ENCODE measurements at regions not wholly inside any gene's neighbourhood (a gene's known extent, or its start where the extent isn't known, plus 50 kb on each side); places are given as distances from the start of the nearest gene placed in this dataset.

DNA sequence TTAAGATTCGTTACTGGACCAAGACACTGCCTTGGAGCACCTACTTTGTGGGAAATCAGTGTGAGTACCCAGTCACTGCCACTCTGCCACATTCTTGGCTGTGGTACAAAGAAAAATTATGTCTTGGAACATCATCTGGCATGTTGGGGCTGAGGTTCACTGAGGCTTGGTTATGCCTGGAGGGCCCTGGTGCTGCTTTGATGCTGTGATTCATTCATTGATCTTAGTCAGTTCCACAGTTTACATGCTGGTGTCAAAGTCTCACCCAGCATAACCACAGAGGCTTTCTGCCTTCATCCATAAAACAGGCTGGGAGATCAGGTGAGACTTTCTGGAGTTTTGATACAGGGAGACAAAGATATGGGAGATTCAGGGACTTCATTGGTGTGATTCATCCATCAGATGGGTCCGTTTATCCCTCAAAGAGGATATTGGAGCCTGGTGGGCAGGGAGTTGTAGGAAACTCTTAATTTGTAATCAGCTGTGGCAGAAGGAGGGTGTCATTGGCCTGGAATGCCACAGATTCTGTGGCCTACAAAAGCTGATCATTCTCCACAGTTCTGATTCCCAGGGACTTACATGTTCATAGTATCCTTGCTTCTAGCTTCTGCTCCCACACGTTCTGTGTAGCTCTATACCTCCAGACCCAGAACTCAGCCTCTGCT lies 322.5 kb downstream of the PMP22 start (continued):
- TF ChIP-seq, protein P1, sequence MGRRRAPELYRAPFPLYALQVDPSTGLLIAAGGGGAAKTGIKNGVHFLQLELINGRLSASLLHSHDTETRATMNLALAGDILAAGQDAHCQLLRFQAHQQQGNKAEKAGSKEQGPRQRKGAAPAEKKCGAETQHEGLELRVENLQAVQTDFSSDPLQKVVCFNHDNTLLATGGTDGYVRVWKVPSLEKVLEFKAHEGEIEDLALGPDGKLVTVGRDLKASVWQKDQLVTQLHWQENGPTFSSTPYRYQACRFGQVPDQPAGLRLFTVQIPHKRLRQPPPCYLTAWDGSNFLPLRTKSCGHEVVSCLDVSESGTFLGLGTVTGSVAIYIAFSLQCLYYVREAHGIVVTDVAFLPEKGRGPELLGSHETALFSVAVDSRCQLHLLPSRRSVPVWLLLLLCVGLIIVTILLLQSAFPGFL (CRISPR knock-in tag; IDR thresholded peaks at IDR 0.05; ENCODE audit: borderline replicate concordance), result no peak
- TF ChIP-seq JAZF1 (CRISPR knock-in tag; IDR thresholded peaks at IDR 0.05), result no peak
- TF ChIP-seq KAT7 (CRISPR knock-in tag; IDR thresholded peaks at IDR 0.05; ENCODE audit: borderline replicate concordance), result no peak
- TF ChIP-seq, protein P2, sequence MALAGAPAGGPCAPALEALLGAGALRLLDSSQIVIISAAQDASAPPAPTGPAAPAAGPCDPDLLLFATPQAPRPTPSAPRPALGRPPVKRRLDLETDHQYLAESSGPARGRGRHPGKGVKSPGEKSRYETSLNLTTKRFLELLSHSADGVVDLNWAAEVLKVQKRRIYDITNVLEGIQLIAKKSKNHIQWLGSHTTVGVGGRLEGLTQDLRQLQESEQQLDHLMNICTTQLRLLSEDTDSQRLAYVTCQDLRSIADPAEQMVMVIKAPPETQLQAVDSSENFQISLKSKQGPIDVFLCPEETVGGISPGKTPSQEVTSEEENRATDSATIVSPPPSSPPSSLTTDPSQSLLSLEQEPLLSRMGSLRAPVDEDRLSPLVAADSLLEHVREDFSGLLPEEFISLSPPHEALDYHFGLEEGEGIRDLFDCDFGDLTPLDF (CRISPR knock-in tag; IDR thresholded peaks at IDR 0.05), result no peak
- TF ChIP-seq, protein P3, sequence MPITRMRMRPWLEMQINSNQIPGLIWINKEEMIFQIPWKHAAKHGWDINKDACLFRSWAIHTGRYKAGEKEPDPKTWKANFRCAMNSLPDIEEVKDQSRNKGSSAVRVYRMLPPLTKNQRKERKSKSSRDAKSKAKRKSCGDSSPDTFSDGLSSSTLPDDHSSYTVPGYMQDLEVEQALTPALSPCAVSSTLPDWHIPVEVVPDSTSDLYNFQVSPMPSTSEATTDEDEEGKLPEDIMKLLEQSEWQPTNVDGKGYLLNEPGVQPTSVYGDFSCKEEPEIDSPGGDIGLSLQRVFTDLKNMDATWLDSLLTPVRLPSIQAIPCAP (CRISPR knock-in tag; IDR thresholded peaks at IDR 0.05), result no peak
- TF ChIP-seq, protein P4, sequence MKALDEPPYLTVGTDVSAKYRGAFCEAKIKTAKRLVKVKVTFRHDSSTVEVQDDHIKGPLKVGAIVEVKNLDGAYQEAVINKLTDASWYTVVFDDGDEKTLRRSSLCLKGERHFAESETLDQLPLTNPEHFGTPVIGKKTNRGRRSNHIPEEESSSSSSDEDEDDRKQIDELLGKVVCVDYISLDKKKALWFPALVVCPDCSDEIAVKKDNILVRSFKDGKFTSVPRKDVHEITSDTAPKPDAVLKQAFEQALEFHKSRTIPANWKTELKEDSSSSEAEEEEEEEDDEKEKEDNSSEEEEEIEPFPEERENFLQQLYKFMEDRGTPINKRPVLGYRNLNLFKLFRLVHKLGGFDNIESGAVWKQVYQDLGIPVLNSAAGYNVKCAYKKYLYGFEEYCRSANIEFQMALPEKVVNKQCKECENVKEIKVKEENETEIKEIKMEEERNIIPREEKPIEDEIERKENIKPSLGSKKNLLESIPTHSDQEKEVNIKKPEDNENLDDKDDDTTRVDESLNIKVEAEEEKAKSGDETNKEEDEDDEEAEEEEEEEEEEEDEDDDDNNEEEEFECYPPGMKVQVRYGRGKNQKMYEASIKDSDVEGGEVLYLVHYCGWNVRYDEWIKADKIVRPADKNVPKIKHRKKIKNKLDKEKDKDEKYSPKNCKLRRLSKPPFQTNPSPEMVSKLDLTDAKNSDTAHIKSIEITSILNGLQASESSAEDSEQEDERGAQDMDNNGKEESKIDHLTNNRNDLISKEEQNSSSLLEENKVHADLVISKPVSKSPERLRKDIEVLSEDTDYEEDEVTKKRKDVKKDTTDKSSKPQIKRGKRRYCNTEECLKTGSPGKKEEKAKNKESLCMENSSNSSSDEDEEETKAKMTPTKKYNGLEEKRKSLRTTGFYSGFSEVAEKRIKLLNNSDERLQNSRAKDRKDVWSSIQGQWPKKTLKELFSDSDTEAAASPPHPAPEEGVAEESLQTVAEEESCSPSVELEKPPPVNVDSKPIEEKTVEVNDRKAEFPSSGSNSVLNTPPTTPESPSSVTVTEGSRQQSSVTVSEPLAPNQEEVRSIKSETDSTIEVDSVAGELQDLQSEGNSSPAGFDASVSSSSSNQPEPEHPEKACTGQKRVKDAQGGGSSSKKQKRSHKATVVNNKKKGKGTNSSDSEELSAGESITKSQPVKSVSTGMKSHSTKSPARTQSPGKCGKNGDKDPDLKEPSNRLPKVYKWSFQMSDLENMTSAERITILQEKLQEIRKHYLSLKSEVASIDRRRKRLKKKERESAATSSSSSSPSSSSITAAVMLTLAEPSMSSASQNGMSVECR (CRISPR knock-in tag; IDR thresholded peaks at IDR 0.05; ENCODE audit: borderline replicate concordance), result no peak
- no peak for TF ChIP-seq GABPB1 (CRISPR knock-in tag; IDR thresholded peaks at IDR 0.05)
- no peak for TF ChIP-seq FOXP1 (CRISPR knock-in tag; IDR thresholded peaks at IDR 0.05; ENCODE audit: borderline replicate concordance)
- TF ChIP-seq, protein P5, sequence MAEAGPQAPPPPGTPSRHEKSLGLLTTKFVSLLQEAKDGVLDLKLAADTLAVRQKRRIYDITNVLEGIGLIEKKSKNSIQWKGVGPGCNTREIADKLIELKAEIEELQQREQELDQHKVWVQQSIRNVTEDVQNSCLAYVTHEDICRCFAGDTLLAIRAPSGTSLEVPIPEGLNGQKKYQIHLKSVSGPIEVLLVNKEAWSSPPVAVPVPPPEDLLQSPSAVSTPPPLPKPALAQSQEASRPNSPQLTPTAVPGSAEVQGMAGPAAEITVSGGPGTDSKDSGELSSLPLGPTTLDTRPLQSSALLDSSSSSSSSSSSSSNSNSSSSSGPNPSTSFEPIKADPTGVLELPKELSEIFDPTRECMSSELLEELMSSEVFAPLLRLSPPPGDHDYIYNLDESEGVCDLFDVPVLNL (CRISPR knock-in tag; IDR thresholded peaks at IDR 0.05; ENCODE audit: borderline replicate concordance, low read depth), result no peak
- TF ChIP-seq, protein P6, sequence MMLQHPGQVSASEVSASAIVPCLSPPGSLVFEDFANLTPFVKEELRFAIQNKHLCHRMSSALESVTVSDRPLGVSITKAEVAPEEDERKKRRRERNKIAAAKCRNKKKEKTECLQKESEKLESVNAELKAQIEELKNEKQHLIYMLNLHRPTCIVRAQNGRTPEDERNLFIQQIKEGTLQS (CRISPR knock-in tag; conservative IDR thresholded peaks at IDR 0.05), result no peak
- TF ChIP-seq OVOL2 (CRISPR knock-in tag; IDR thresholded peaks at IDR 0.05; ENCODE audit: borderline replicate concordance), result no peak
- no peak for TF ChIP-seq SMAD3 (CRISPR knock-in tag; IDR thresholded peaks at IDR 0.05; ENCODE audit: borderline replicate concordance)

DNA sequence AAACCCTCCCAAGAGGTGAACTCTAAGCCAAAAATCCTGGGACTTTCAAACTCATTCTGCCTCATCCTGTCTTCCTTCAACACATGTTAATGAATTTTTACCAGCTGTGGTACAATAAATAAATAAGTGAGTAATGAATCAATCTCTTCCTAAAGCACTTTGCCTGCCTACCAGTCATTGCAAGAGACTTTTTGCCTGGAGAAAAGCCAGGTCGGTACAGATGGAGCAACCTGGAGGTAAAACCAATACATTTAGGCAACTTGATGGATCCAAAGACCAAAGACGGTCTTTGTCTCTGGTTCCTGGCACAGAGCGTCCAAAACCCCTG lies 324.2 kb downstream of the PMP22 start:
- Mint-ChIP-seq H3K4me1 (0 out of 2 replicates have a peak, but pooled peaks cover 7% of the 10 kb centered on the region), H3K36me3 (no peaks in the 10 kb centered on the region), H3K27ac (no peak overlapping the region), H3K9me3 (peaks cover 4% of the 10 kb centered on the region; the same call in 1 of the 2 replicates), H3K27me3 (ENCODE audit: low read depth) (no peaks in the 10 kb centered on the region), H3K4me3 (no peak overlapping the region)
- POLR2A ChIA-PET, result no interaction called here
- DNase-seq (ENCODE audit: low spot score), result no peak
- CTCF ChIA-PET, result interaction anchor here (1.0 kb wide), 1 partner anchor 215 kb away, joined by 3 read pairs; no protein-coding TSS in a partner anchor
- ATAC-seq, result no peak
- TF ChIP-seq SMAD3 (CRISPR knock-in tag; IDR thresholded peaks at IDR 0.05; ENCODE audit: borderline replicate concordance), result no peak
- no peak for TF ChIP-seq ELF4 (CRISPR knock-in tag; IDR thresholded peaks at IDR 0.05; ENCODE audit: low read depth)
- TF ChIP-seq, protein P7, sequence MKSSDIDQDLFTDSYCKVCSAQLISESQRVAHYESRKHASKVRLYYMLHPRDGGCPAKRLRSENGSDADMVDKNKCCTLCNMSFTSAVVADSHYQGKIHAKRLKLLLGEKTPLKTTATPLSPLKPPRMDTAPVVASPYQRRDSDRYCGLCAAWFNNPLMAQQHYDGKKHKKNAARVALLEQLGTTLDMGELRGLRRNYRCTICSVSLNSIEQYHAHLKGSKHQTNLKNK (CRISPR knock-in tag; IDR thresholded peaks at IDR 0.05), result no peak
- TF ChIP-seq, protein P8, sequence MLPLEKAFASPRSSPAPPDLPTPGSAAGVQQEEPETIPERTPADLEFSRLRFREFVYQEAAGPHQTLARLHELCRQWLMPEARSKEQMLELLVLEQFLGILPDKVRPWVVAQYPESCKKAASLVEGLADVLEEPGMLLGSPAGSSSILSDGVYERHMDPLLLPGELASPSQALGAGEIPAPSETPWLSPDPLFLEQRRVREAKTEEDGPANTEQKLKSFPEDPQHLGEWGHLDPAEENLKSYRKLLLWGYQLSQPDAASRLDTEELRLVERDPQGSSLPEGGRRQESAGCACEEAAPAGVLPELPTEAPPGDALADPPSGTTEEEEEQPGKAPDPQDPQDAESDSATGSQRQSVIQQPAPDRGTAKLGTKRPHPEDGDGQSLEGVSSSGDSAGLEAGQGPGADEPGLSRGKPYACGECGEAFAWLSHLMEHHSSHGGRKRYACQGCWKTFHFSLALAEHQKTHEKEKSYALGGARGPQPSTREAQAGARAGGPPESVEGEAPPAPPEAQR (CRISPR knock-in tag; IDR thresholded peaks at IDR 0.05), result no peak
- TF ChIP-seq ZNF671 (CRISPR knock-in tag; IDR thresholded peaks at IDR 0.05), result no peak
- TF ChIP-seq JAZF1 (CRISPR knock-in tag; IDR thresholded peaks at IDR 0.05), result no peak
- TF ChIP-seq, protein P5 (CRISPR knock-in tag; IDR thresholded peaks at IDR 0.05; ENCODE audit: borderline replicate concordance, low read depth), result no peak
- TF ChIP-seq GABPB1 (CRISPR knock-in tag; IDR thresholded peaks at IDR 0.05), result no peak
- TF ChIP-seq, protein P9, sequence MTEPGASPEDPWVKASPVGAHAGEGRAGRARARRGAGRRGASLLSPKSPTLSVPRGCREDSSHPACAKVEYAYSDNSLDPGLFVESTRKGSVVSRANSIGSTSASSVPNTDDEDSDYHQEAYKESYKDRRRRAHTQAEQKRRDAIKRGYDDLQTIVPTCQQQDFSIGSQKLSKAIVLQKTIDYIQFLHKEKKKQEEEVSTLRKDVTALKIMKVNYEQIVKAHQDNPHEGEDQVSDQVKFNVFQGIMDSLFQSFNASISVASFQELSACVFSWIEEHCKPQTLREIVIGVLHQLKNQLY (CRISPR knock-in tag; IDR thresholded peaks at IDR 0.05), result no peak
- TF ChIP-seq IRF2 (CRISPR knock-in tag; IDR thresholded peaks at IDR 0.05; ENCODE audit: borderline replicate concordance, low read depth), result no peak
- TF ChIP-seq MYBL2 (CRISPR knock-in tag; IDR thresholded peaks at IDR 0.05), result no peak
- no peak for TF ChIP-seq ETV6 (CRISPR knock-in tag; IDR thresholded peaks at IDR 0.05)
- TF ChIP-seq ZNF138 (CRISPR knock-in tag; conservative IDR thresholded peaks at IDR 0.05), result no peak

Data from WTC11 (cell line).